GM21786 (cell line): ENCODE measurements at regions not wholly inside any gene's neighbourhood (a gene's known extent, or its start where the extent isn't known, plus 50 kb on each side); places are given as distances from the start of the nearest gene placed in this dataset.
"Not testable (repeated sequence)": the region's sequence is repeated elsewhere in the genome, so short reads cannot be mapped to it uniquely, and the experiment has no call there.

Experiments
- ATAC-seq: cut with Tn5 transposase; IDR thresholded peaks from one replicate; pipeline ENCODE4 v1.9.1; 2021; ENCODE audit not compliant: unreplicated experiment

- ATAC-seq = no peak
Measured at GRCh38 chr5:126007841-126008240, 415.4 kb upstream of the GRAMD2B start.

GRCh38 chr5:126009566-126009965, 413.6 kb upstream of the GRAMD2B start:
- no peak for ATAC-seq

- ATAC-seq = not testable (repeated sequence)
Measured at GRCh38 chr5:126011526-126011925, 411.7 kb upstream of the GRAMD2B start.

GRCh38 chr5:126014676-126015075, 408.5 kb upstream of the GRAMD2B start:
- no peak for ATAC-seq

GRCh38 chr5:126015235-126016181, 407.7 kb upstream of the GRAMD2B start:
- ATAC-seq = no peak

GRCh38 chr5:126016256-126016655, 407.0 kb upstream of the GRAMD2B start:
- ATAC-seq = no peak

GRCh38 chr5:126017096-126017495, 406.1 kb upstream of the GRAMD2B start:
- ATAC-seq = no peak

GRCh38 chr5:126020770-126021169, 402.4 kb upstream of the GRAMD2B start:
- ATAC-seq = no peak

- ATAC-seq = no peak
Measured at GRCh38 chr5:126023994-126024441, 399.2 kb upstream of the GRAMD2B start.

- no peak for ATAC-seq
Measured at GRCh38 chr5:126027149-126027548, 396.1 kb upstream of the GRAMD2B start.

- no peak for ATAC-seq
Measured at GRCh38 chr5:126027652-126028051, 395.6 kb upstream of the GRAMD2B start.

GRCh38 chr5:126028336-126028735, 394.9 kb upstream of the GRAMD2B start:
- ATAC-seq = no peak

GRCh38 chr5:126029282-126029681, 393.9 kb upstream of the GRAMD2B start:
- ATAC-seq = not testable (repeated sequence)

- no peak for ATAC-seq
Measured at GRCh38 chr5:126030698-126031097, 392.5 kb upstream of the GRAMD2B start.

- no peak for ATAC-seq
Measured at GRCh38 chr5:126031989-126032716, 391.1 kb upstream of the GRAMD2B start.

- ATAC-seq = no peak
Measured at GRCh38 chr5:126043688-126044087, 379.5 kb upstream of the GRAMD2B start.

GRCh38 chr5:126044111-126044668, 379.0 kb upstream of the GRAMD2B start:
- ATAC-seq = no peak

GRCh38 chr5:126044931-126045565, 378.2 kb upstream of the GRAMD2B start:
- no peak for ATAC-seq

- ATAC-seq = no peak
Measured at GRCh38 chr5:126046318-126046717, 376.9 kb upstream of the GRAMD2B start.

GRCh38 chr5:126046846-126047571, 376.2 kb upstream of the GRAMD2B start:
- no peak for ATAC-seq
